Activated CD8-positive, alpha-beta memory T cell treated with anti-CD3 and anti-CD28 coated beads, Interleukin-2, amount 50 U/mL, for 24 hours (primary cell): ENCODE measurements at regions not wholly inside any gene's neighbourhood (a gene's known extent, or its start where the extent isn't known, plus 50 kb on each side); places are given as distances from the start of the nearest gene placed in this dataset.
"Not testable (repeated sequence)": the region's sequence is repeated elsewhere in the genome, so short reads cannot be mapped to it uniquely, and the experiment has no call there.

ENCODE experiments used
- DNase-seq: peaks from one replicate; pipeline ENCODE4 v3.0.0-alpha.2; 2020; ENCODE audit errors: extremely low read depth

DNA sequence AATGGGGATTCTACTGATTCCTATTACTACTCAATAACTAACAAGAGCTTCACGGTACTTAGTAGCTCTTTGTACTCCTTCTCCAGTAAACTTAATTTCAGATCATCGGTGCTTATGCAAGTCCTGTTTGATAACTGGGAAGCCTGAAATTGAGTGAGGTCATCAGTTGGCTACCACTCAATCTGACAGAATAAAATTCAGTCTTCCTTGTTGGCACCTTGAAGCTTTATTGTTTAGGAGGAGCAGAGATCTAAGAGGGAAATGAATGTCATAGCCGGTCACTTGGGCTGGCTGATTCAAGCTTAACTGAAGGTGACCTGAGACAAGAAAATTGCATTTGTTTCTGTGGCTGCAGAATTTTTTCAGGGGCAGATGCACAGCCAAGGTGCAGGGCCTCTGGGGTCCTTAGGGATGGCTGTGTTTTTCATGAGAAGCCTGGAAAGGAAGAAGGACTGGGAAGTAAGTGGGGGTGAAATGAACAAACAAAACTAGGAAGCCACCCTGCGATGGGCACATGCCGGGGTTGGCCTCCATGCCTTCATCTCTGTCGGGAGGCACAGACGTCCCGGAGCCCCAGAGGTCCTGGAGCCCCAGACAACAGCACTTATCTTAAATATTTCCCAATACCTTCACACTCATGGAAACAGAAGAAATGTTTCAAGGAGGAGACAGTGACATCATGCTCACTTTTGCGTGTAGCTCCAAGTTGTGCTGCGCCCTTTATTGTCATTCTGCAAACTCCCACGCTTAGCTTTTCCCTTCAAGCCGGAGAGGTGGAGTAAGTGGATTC lies 85.0 kb upstream of the KIF5B start:
- DNase-seq, result no peak

DNA sequence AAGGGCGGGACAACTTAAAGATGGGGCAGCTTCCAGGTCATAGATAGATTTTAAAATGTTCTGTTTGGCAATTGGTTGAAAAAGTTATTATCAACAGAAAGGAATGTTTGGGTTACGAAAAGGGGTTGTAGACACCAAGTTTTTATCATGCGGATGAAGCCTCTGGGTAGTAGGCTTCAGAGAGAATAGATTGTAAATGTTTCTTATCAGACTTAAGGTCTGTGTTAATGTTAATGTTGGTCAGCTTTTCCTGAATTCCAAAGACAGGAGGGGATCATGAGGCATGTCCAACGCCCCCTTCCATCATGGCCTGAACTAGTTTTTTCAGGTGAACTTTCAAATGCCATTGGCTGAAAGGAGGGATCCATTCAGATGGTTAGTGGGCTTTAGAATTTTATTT lies 84.2 kb upstream of the KIF5B start:
- DNase-seq, result no peak

DNA sequence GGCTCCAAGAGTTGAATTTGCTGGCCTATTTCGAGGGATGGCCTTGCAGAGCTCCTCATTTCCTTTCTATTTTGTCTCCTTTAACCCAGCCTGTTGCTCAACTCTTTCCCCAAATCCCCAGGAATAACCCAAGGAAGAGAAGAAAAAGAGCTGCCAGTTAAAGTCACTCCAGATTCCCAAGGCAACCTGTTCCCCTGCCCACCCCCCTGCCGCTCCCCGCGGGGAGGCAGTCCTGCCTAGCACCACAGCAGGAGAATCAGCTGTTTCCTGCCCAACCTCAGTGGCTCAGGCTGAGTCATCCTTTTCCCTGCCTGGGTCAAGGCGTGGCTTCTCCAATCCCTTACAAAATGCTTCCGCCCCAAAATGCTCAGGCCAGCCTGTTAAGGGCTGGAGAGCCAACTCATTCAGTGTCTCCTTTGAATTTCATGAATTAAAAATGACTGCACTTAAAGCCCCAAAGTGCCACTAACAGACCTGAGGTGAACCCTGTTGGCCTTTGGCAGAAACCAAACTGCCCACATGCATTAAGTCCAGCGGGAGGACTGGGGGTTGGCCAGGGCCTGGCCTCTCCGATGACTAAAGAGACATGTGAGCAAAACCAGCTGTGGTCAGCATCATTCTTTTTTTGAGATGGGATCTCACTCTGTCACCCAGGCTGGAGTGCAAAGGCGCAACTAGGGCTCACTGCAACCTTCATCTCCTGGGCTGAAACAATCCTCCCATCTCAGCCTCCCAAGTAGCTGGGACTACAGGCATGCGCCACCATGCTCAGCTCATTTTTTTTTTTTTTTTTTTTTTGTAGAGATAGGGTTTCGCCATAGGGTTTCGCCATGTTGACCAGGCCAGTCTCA lies 83.2 kb upstream of the KIF5B start:
- DNase-seq, result no peak

- not testable (repeated sequence) for DNase-seq
Measured at GRCh38 chr10:32136927-32137326, 80.7 kb upstream of the KIF5B start.

DNA sequence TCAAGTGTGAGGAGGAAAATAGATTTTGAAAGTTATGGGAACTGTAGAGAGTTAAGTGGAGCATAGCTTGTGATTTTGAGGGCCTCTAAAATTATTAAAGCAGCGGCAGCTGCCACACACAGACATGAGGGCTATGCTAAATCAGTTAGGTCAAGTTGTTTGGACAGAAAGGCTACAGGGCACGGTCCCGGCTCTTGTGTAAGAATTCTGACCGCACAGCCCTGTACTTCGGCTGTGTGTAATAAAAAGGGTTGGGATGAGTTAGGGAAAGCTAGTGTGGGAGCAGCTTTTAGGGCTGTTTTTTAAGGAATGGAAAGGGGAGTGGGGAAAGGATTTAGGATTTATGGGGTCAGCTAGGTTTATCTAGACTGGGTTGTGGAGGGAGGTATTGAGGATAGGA lies 79.6 kb upstream of the KIF5B start:
- DNase-seq, result not testable (repeated sequence)

DNA sequence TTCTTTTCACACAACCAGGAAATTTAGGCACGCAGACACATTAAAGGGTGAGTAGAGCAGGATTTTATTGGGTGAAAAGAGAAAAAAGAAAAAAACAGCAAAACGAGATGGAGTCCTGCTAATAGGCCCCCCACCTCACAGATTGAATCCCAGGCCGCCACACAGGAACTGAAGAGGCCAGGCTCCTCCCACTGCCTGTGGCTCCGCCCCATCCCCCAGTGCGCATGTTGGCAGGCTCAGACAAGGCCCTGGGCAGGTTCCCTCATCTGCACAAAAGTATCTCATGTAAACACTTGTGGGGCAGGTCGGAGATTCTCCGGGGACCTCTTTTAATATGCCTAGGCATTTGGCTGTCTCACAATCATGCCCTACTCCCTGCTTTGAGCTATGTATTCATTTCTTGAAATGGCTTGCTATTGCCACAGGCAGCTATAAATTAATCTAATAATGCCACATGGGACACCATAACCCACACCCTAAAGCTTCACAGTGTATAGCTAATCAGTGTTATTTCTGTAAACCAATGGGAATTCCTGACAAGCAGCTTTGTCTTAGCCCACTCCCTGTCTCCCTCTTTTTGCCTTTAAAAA lies 76.2 kb upstream of the KIF5B start:
- no peak for DNase-seq

- DNase-seq, result no peak
Measured at GRCh38 chr10:32131388-32131787, 75.2 kb upstream of the KIF5B start.

DNA sequence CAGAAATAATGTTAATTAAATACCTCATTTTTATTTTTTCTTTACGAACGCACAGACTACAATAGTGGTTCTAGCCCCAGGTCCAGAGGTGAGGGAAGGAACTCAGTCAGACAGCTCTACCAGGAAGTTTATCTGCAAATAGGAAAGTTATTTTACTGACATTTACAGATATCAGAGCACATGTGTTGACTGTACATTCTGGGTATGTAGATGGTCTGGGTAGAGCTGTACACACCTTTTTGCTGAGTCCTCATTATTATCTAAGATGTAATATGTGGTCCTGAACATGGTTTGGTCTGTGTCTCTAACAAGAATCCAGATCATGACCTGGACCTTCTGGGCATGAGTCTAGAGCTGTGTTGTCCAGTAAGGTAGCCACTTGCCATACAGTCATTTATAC lies 74.6 kb upstream of the KIF5B start:
- DNase-seq, result no peak

- DNase-seq, result no peak
Measured at GRCh38 chr10:32125023-32125422, 68.8 kb upstream of the KIF5B start.

GRCh38 chr10:32123021-32123420 lies 66.8 kb upstream of the KIF5B start:
- no peak for DNase-seq

- DNase-seq, result no peak
Measured at GRCh38 chr10:32121648-32122047, 65.4 kb upstream of the KIF5B start.

- DNase-seq, result no peak
Measured at GRCh38 chr10:32120147-32120546, 63.9 kb upstream of the KIF5B start.

DNA sequence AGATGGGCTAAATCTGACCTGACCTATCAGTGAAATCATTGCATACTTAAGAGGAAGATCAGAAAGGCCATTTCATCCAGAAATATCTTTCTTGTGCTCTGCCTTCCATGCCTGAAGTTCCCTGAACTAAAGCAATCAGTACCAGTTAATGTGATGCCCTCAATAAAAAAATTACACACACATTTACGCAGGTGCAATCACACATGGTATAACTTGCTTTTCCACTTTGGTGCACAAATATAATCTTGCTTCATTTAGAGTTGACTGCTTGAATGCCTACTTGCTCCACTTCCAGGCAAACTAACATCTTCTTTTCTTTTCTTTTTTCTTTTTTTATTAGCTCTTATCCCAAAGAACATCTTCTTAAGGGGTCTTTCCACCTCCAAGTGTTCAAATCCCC lies 58.3 kb upstream of the KIF5B start:
- no peak for DNase-seq

DNA sequence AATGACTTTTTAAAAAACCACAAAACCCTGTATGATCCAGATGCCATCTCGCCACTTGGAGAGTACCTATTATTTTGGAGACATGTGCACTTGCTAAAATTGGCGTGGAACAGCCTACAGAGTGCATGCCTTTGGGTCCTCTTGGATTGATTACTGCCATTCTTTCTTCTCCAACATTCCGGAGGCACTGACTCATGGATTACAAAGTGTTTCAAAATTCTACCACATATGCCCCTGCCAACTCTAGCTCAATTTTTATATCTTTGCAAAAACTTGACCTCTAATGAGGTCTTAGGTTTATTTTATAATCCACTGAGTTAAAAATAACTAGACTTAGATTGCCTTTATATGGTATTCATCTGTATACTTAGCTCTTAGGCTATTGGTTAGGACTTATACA lies 55.8 kb upstream of the KIF5B start:
- DNase-seq, result no peak

GRCh38 chr10:32111585-32111984 lies 55.4 kb upstream of the KIF5B start:
- no peak for DNase-seq

- DNase-seq, result no peak
Measured at GRCh38 chr10:32110790-32111189, 54.6 kb upstream of the KIF5B start.

GRCh38 chr10:32109603-32110002 lies 53.4 kb upstream of the KIF5B start:
- no peak for DNase-seq
